ENCODE measurements at regions not wholly inside any gene's neighbourhood (a gene's known extent, or its start where the extent isn't known, plus 50 kb on each side); places are given as distances from the start of the nearest gene placed in this dataset.

DNA sequence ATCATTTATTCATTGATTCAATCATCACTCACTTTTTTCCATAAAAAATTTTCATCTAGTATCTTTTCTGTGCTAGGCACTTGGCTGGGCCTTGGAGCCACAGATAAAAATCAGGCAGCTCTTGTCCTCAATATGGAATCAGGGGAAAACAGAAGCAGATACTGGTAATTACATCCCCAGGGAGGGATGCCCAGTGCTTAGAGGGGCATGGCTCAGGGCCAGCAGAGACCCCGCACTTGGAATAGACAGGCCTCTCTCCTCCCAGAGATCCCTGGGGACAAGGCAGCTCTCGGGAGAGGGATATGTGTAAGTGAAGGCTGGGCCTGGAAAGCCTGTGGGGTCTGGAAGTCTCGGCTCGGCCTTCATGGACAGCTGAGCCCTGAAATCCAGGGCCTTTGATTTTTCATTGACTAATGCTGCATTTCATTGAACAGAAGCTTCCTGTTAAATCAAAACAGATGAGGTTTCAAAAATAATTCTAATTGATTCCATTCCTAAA lies 180.4 kb downstream of the FOXD2 start (continued):
- TF ChIP-seq ZNF331 (CRISPR knock-in tag; IDR thresholded peaks at IDR 0.05; ENCODE audit: low read depth) (no peak), CREB1 (CRISPR knock-in tag; IDR thresholded peaks at IDR 0.05; ENCODE audit: low read depth) (no peak)
- TF ChIP-seq, protein P1, sequence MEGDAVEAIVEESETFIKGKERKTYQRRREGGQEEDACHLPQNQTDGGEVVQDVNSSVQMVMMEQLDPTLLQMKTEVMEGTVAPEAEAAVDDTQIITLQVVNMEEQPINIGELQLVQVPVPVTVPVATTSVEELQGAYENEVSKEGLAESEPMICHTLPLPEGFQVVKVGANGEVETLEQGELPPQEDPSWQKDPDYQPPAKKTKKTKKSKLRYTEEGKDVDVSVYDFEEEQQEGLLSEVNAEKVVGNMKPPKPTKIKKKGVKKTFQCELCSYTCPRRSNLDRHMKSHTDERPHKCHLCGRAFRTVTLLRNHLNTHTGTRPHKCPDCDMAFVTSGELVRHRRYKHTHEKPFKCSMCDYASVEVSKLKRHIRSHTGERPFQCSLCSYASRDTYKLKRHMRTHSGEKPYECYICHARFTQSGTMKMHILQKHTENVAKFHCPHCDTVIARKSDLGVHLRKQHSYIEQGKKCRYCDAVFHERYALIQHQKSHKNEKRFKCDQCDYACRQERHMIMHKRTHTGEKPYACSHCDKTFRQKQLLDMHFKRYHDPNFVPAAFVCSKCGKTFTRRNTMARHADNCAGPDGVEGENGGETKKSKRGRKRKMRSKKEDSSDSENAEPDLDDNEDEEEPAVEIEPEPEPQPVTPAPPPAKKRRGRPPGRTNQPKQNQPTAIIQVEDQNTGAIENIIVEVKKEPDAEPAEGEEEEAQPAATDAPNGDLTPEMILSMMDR (conservative IDR thresholded peaks at IDR 0.05; ENCODE audit: low read depth in 2 of 2): no peak

DNA sequence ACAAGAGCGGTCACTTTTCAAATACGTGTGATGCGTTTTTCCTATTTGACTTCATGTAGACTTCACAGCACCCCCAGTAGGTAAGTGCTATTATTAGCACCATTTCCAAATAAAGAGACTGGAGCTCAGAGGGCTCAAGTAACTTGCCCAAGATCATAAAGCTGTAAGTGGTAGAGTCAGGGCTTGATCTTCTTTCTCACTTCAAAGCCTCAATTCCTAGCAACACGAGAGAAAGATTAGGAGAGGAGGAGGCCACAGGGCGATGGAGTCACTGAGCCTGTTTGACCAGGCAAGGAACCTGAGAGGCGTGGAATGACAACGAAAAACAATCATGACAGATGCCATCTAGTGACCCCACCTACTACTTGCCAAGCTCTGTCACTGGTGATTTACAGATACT lies 181.0 kb downstream of the FOXD2 start:
- no peaks in the 10 kb centered on the region for H3K27me3 ChIP-seq (ENCODE audit: insufficient read depth)
- H3K4me3 ChIP-seq: no peak overlapping the region
- no peaks in the 10 kb centered on the region for H3K79me2 ChIP-seq (replicated peaks; ENCODE audit: insufficient read depth)
- no peak overlapping the region for H2AFZ ChIP-seq
- Mint-ChIP-seq H3K27me3 (ENCODE audit: insufficient read depth, low read depth, poor library complexity) (peaks cover 3% of the 10 kb centered on the region), H3K36me3 (ENCODE audit: low read depth) (no peaks in the 10 kb centered on the region), H3K4me1 (peaks cover 5% of the 10 kb centered on the region; the same call in 1 of the 3 replicates), H3K4me3 (no peak overlapping the region), H3K27ac (no peak overlapping the region), H3K9me3 (no peaks in the 10 kb centered on the region; the same call in 2 of the 3 replicates)
- no peak overlapping the region for H3K4me2 ChIP-seq
- no peaks in the 10 kb centered on the region for H3K36me3 ChIP-seq (ENCODE audit: insufficient read depth)
- DNase-seq (ENCODE audit: low spot score): peak; percentile 10
- no peaks in the 10 kb centered on the region for H3K9me2 ChIP-seq (ENCODE audit: insufficient read depth)
- H3K4me1 ChIP-seq (ENCODE audit: insufficient read depth): no peaks in the 10 kb centered on the region
- H3K27ac ChIP-seq (ENCODE audit: low read depth): no peak overlapping the region
- no peak for TF ChIP-seq EZH2phosphoT487 (IDR thresholded peaks at IDR 0.05; ENCODE audit: unreplicated experiment)
- TF ChIP-seq, protein P1 (conservative IDR thresholded peaks at IDR 0.05; ENCODE audit: low read depth in 2 of 2): peak; percentile 19 to 25; a peak in 2 of 4 replicates
- no peak for ATAC-seq
- no peaks in the 10 kb centered on the region for H4K20me1 ChIP-seq (replicated peaks; ENCODE audit: insufficient read depth)
- H3F3A ChIP-seq (replicated peaks; ENCODE audit: low read depth): no peaks in the 10 kb centered on the region

DNA sequence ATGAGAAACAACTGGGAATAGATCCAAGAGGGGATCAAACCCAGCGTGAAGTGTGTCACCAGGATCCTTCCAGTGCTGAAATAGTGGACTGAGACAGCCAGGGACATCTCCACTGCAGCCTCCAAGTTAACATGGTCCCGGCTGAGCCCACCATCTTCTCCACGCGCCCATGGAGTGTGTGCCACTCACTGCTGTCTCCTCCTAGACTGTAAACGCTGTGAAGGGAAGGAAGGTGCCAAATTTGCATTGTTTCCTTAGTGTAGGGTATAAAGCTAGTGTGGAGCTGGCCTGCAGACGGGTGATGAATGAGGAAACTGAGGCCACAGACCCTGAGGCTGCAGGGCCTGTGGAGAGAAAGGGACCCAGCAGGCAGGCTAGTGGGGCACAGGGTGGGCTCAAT lies 183.6 kb downstream of the FOXD2 start:
- no peaks in the 10 kb centered on the region for H3K36me3 Mint-ChIP-seq (ENCODE audit: low read depth)
- Histone ChIP-seq H4K20me1 (replicated peaks; ENCODE audit: insufficient read depth) (no peaks in the 10 kb centered on the region), H3K4me2 (no peak overlapping the region), H3K9me2 (ENCODE audit: insufficient read depth) (no peaks in the 10 kb centered on the region), H3K4me3 (no peak overlapping the region), H3K36me3 (ENCODE audit: insufficient read depth) (no peaks in the 10 kb centered on the region), H3K79me2 (replicated peaks; ENCODE audit: insufficient read depth) (no peaks in the 10 kb centered on the region), H3F3A (replicated peaks; ENCODE audit: low read depth) (no peaks in the 10 kb centered on the region), H3K27me3 (ENCODE audit: insufficient read depth) (no peaks in the 10 kb centered on the region), H2AFZ (no peak overlapping the region), H3K4me1 (ENCODE audit: insufficient read depth) (no peaks in the 10 kb centered on the region), H3K27ac (ENCODE audit: low read depth) (no peak overlapping the region)
- H3K9me3 Mint-ChIP-seq: no peaks in the 10 kb centered on the region
- DNase-seq (ENCODE audit: low spot score) (no peak), ATAC-seq (no peak)
- no peak overlapping the region for H3K27ac Mint-ChIP-seq
- H3K4me1 Mint-ChIP-seq: peaks cover 5% of the 10 kb centered on the region; the same call in 1 of the 3 replicates
- no peaks in the 10 kb centered on the region for H3K27me3 Mint-ChIP-seq (ENCODE audit: insufficient read depth, low read depth, poor library complexity)
- no peak overlapping the region for H3K4me3 Mint-ChIP-seq
- TF ChIP-seq ZNF331 (CRISPR knock-in tag; IDR thresholded peaks at IDR 0.05; ENCODE audit: low read depth): no peak
- TF ChIP-seq JUNB (IDR thresholded peaks at IDR 0.05; ENCODE audit: unreplicated experiment): no peak
- no peak for TF ChIP-seq NANOG (IDR thresholded peaks at IDR 0.05; ENCODE audit: borderline replicate concordance)
- TF ChIP-seq, protein P2, sequence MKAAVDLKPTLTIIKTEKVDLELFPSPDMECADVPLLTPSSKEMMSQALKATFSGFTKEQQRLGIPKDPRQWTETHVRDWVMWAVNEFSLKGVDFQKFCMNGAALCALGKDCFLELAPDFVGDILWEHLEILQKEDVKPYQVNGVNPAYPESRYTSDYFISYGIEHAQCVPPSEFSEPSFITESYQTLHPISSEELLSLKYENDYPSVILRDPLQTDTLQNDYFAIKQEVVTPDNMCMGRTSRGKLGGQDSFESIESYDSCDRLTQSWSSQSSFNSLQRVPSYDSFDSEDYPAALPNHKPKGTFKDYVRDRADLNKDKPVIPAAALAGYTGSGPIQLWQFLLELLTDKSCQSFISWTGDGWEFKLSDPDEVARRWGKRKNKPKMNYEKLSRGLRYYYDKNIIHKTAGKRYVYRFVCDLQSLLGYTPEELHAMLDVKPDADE (IDR thresholded peaks at IDR 0.05): no peak
- no peak for TF ChIP-seq CREB1 (CRISPR knock-in tag; IDR thresholded peaks at IDR 0.05; ENCODE audit: low read depth)
- no peak for TF ChIP-seq ZNF114 (CRISPR knock-in tag; IDR thresholded peaks at IDR 0.05)
- TF ChIP-seq EZH2phosphoT487 (IDR thresholded peaks at IDR 0.05; ENCODE audit: unreplicated experiment): no peak
- TF ChIP-seq STAT1 (IDR thresholded peaks at IDR 0.05; ENCODE audit: unreplicated experiment): no peak
- no peak for TF ChIP-seq EZH2 (IDR thresholded peaks at IDR 0.05; ENCODE audit: low read depth, unreplicated experiment)
